ENCODE measurements at regions not wholly inside any gene's neighbourhood (a gene's known extent, or its start where the extent isn't known, plus 50 kb on each side); places are given as distances from the start of the nearest gene placed in this dataset.

- H3K27ac ChIP-seq: peak overlapping the region in 1 of 2 donors; percentile 58
- TF ChIP-seq POLR2AphosphoS5 (IDR thresholded peaks at IDR 0.05) (no peak), POLR2A (IDR thresholded peaks at IDR 0.05) (no peak), CTCF (IDR thresholded peaks at IDR 0.05) (no peak)
- H3K4me3 ChIP-seq: no peak overlapping the region
- intact Hi-C loops (cut with DNase I; ENCODE audit: low total_unique reads): no loop called here
- no peaks in the 10 kb centered on the region for H3K36me3 ChIP-seq
- H3K27me3 ChIP-seq: no peaks in the 10 kb centered on the region
- peaks cover 9 to 24% of the 10 kb centered on the region in 2 donors for H3K4me1 ChIP-seq
- peak in 1 of 2 donors; percentile 3 for DNase-seq (ENCODE audit: low spot score in 2 of 2)
- H3K9me3 ChIP-seq: no peaks in the 10 kb centered on the region
These were observed 157.0 kb downstream of the MRPL14 start for GRCh38 chr6:43970068-43970912.

GRCh38 chr6:43969158-43969981, 157.9 kb downstream of the MRPL14 start:
- H3K36me3 ChIP-seq: no peaks in the 10 kb centered on the region
- no peak overlapping the region for H3K4me3 ChIP-seq
- H3K27me3 ChIP-seq: no peaks in the 10 kb centered on the region
- H3K9me3 ChIP-seq: no peaks in the 10 kb centered on the region
- peak in 1 of 2 donors; percentile 14 for DNase-seq (ENCODE audit: low spot score in 2 of 2)
- peaks cover 9 to 24% of the 10 kb centered on the region in 2 donors for H3K4me1 ChIP-seq
- no peak overlapping the region for H3K27ac ChIP-seq
- intact Hi-C loops (cut with DNase I; ENCODE audit: low total_unique reads): no loop called here
- TF ChIP-seq POLR2A (IDR thresholded peaks at IDR 0.05): no peak
- no peak for TF ChIP-seq CTCF (IDR thresholded peaks at IDR 0.05)
- TF ChIP-seq POLR2AphosphoS5 (IDR thresholded peaks at IDR 0.05): no peak

- Histone ChIP-seq H3K36me3 (no peaks in the 10 kb centered on the region), H3K4me3 (no peak overlapping the region), H3K9me3 (no peaks in the 10 kb centered on the region), H3K27me3 (no peaks in the 10 kb centered on the region), H3K27ac (no peak overlapping the region), H3K4me1 (peaks cover 9 to 24% of the 10 kb centered on the region in 2 donors)
- DNase-seq (ENCODE audit: low spot score in 2 of 2): peak in 1 of 2 donors; percentile 12
- intact Hi-C loops (cut with DNase I; ENCODE audit: low total_unique reads): no loop called here
- TF ChIP-seq CTCF (IDR thresholded peaks at IDR 0.05) (no peak), POLR2AphosphoS5 (IDR thresholded peaks at IDR 0.05) (no peak), POLR2A (IDR thresholded peaks at IDR 0.05) (no peak)
These were observed 158.9 kb downstream of the MRPL14 start for GRCh38 chr6:43968110-43968965.

GRCh38 chr6:43967719-43968091, 159.5 kb downstream of the MRPL14 start:
- H3K36me3 ChIP-seq: no peaks in the 10 kb centered on the region
- DNase-seq (ENCODE audit: low spot score in 2 of 2): peak in 1 of 2 donors; percentile 11
- intact Hi-C loops (cut with DNase I; ENCODE audit: low total_unique reads): no loop called here
- H3K4me3 ChIP-seq: no peak overlapping the region
- TF ChIP-seq POLR2A (IDR thresholded peaks at IDR 0.05): no peak
- TF ChIP-seq POLR2AphosphoS5 (IDR thresholded peaks at IDR 0.05): no peak
- no peak for TF ChIP-seq CTCF (IDR thresholded peaks at IDR 0.05)
- H3K4me1 ChIP-seq: peaks cover 8 to 19% of the 10 kb centered on the region in 2 donors
- no peaks in the 10 kb centered on the region for H3K27me3 ChIP-seq
- H3K9me3 ChIP-seq: no peaks in the 10 kb centered on the region
- H3K27ac ChIP-seq: no peak overlapping the region

Measured in breast epithelium (tissue), 4 donors.